ENCODE measurements at regions not wholly inside any gene's neighbourhood (a gene's known extent, or its start where the extent isn't known, plus 50 kb on each side); places are given as distances from the start of the nearest gene placed in this dataset.
A peak's percentile ranks its signal among the peaks of the same experiment; 100 is the strongest.

DNA sequence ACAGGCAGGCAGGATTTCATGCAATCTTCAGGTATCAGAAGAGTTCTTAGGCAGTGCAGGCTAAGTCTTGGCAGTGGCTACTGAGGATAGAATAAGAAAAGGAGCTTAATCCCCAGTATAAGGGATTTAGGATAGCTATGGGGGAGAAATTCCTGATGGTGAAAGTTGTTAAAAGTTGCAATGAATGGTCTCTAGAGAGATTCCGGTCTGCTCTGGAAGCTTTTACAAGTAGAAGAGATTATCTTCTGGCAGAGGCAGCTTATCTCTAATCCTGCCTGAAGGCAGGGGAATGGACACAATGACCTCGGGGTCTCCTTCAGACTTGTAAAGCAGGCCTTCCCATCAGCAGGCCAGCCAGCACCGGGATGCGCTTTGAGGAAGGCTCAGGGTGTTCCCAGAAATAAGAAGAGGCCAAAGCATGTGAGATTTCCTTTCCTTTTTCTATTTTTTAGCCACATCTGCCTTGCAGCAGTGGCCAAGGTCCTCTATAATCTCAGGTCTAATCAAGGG lies 253.9 kb upstream of the KLHL29 start:
- DNase-seq, result no peak

GRCh38 chr2:23132000-23132399 lies 253.0 kb upstream of the KLHL29 start:
- no peak for DNase-seq

GRCh38 chr2:23132823-23133595 lies 252.0 kb upstream of the KLHL29 start:
- DNase-seq, result no peak

DNA sequence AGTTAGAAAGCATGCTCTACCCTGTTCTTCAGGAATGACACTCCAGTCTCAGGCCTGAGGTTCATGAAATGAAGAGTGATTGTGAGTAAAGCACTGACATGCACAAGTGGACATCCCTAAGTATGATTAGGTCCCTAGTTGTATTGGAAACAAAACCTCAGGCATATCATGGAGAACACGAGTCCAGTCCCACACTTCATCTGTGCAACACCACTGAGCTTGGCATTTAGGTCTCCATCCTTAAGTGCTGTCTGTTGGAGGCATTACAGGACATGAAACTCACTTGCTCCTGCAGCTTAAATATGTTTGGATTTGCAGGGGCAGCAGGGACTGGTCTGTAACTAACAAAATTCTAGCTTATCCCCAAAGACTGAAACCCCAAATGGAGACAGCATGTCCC lies 250.3 kb upstream of the KLHL29 start:
- no peak for DNase-seq

DNA sequence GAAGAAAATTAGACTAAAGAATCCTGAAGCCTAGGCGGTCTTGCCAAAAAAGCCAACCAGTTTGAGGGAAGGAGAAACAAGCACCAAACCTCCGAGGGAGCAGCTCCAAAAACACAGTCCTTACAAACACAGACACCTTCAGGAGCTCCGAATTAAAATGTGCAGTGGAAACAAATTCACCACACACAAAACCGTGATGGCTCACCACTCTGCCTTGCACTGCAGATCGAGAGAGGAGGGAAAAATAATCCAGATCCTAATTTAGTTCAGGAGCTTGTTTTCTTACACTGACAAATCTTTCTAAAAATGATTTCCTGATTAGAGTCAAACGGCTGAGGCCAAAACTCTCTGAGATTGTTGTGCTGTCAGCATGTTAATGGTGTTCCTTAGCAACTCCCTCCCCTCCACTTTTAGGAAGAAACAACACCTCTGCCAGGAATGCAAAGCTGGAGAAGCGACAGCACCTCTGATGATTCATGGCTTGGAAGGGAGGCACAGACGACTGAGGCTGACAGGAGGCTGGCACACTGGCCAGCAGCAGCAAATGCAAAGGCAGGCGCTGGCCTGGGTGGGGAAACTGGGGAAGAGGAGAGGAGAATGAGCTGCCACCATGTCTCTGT lies 249.4 kb upstream of the KLHL29 start:
- DNase-seq, result peak; percentile 5

DNA sequence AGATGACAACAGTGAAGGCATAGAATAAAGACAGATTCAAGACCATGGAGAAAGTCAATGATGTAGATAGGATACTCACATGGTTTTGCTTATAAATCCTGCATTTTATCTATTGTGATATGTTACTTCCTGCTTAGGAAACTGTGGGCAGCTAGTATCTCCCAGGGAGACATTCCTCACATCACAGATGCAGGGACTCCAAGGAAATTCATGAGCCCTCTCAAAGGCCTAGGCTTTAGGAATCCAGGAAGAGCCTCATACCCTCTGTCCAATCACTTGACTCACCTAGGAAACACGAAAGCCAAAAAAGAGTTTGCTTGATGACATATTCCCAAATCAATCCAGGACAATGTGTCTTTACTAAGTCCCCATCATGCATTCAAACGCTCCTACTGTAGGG lies 247.8 kb upstream of the KLHL29 start:
- no peak for DNase-seq

- no peak for DNase-seq
Measured at GRCh38 chr2:23138701-23139100, 246.3 kb upstream of the KLHL29 start.

- DNase-seq, result no peak
Measured at GRCh38 chr2:23145460-23145859, 239.5 kb upstream of the KLHL29 start.

GRCh38 chr2:23146011-23146410 lies 239.0 kb upstream of the KLHL29 start:
- DNase-seq, result no peak

- no peak for DNase-seq
Measured at GRCh38 chr2:23148342-23148741, 236.6 kb upstream of the KLHL29 start.

GRCh38 chr2:23149777-23150176 lies 235.2 kb upstream of the KLHL29 start:
- no peak for DNase-seq

GRCh38 chr2:23153484-23153883 lies 231.5 kb upstream of the KLHL29 start:
- no peak for DNase-seq

GRCh38 chr2:23155022-23155421 lies 230.0 kb upstream of the KLHL29 start:
- no peak for DNase-seq

GRCh38 chr2:23157812-23158211 lies 227.2 kb upstream of the KLHL29 start:
- DNase-seq, result no peak

DNA sequence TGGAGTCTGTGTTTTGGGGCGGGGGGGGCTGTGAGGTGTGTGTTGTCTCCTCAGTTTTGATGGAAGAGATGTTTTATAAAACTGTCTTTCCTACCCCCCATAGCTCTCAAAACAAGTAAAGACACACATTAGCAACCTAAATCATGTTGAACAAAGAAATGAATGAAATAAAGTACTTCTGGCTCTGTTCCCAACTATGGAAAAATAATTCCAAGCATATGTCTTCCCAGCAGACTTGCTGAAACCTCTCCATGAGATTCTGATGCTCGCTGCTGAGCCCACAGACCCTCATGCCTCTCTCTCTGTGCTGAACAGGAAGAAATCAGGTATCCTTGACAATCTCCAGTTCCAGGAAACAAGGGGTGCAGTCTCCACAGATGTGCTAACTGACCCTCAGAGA lies 226.7 kb upstream of the KLHL29 start:
- DNase-seq, result no peak

DNA sequence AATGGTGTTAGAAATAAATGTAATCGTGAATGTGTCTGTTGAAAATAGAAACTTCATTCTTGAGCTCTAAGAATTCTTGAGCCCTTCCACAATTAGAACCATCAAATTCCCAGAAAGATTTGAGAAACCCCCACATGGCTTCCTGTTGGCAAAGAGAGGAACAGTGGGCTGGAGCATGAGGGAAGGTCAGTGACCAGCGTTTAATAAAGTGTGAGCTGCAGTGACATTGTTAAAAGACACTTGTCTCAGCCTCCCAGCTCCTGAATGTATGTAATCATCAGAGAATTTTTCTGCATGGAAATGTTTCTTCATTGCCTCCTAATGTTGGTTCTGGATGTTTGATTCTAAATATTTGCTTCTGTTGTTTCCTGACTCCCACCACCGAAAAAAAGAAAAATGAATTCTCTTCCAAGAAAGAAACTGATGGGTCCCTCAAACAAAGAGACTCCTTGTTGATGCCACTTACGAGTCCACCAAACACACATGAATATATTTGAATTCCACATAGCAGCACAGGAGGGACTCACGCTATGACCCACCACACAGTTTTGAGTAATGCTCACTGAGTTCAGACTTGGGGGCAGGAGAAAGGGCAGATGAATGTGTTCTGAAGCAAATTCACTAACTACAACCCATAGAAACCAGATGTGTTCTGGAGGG lies 225.1 kb upstream of the KLHL29 start:
- no peak for DNase-seq

DNA sequence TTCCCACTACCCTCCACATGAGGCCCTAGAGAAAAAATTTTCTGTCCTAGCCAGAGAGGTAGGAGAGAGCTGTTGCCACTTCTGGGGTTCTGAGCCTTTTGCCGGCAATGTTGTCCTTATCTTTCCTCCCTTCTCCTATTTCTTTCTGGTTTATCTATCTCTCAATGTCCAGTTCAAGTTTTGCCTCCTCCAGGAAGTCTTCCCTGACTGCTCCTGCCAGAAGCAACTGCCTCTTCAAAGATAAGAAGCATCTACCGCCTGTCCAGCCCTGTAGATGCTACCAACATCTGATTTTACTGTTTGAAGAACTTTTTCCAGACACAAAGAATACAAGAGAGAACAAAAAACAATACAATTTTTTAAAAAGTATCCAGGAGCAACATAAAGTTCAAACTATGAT lies 220.8 kb upstream of the KLHL29 start:
- DNase-seq, result no peak

- no peak for DNase-seq
Measured at GRCh38 chr2:23169896-23170295, 215.1 kb upstream of the KLHL29 start.

GRCh38 chr2:23171108-23171507 lies 213.9 kb upstream of the KLHL29 start:
- DNase-seq, result no peak

DNA sequence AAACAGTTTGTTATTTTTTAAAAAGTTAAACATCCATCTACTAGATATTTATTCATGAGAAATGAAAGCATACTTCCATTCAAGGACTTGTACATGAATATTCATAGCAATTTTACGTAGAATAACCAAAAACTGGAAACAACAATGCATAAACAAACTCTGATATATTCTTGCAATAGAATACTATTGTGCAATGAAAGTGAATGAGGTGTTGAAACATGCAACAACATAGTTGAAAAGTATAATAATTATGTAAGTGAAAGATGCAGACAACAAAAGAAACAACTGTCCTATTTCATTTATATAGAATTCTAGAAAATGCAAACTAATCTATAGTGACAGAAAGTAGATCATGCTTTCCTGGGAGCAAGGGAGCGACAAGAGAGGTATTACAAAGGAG lies 206.6 kb upstream of the KLHL29 start:
- no peak for DNase-seq

GRCh38 chr2:23183733-23184132 lies 201.2 kb upstream of the KLHL29 start:
- DNase-seq, result no peak

GRCh38 chr2:23198316-23199114 lies 186.5 kb upstream of the KLHL29 start:
- DNase-seq, result no peak

Data from fibroblast of skin of right quadriceps (primary cell).